A673 (cell line): ENCODE measurements at regions not wholly inside any gene's neighbourhood (a gene's known extent, or its start where the extent isn't known, plus 50 kb on each side); places are given as distances from the start of the nearest gene placed in this dataset.

Source experiments
- BruUV-seq: library from RNA; stranded (reverse); fragments of 400-500 nt; replicated peaks from 2 replicates; lab custom pipeline; 2021; lab: Mats Ljungman, UMichigan
- CTCF ChIA-PET: fragments of 300-600 bp; sonication (Branson Sonifier 250); formaldehyde crosslinking; loops from one replicate; lab custom pipeline; 2022; ENCODE audit warnings: antibody characterized with exemption; lab: Charles Lee
- POLR2A ChIA-PET: fragments of 300-600 bp; sonication (Branson Sonifier 250); formaldehyde crosslinking; loops from one replicate; lab custom pipeline; 2022; ENCODE audit warnings: antibody characterized with exemption; ENCODE audit not compliant: low non-redundant PET; lab: Charles Lee
- DNase-seq: peaks from one replicate; pipeline ENCODE4 v3.0.0-alpha.2; 2015; ENCODE audit warnings: low spot score
- H3K27ac ChIP-seq: fragments of 200-600 bp; sonication (generic); 2 replicates; pipeline ENCODE4 v1.5.1; 2016; ENCODE audit warnings: mixed run types, low read depth, mild to moderate bottlenecking, mixed read lengths, antibody characterized with exemption, low read length; ENCODE audit not compliant: poor library complexity, severe bottlenecking
- H3K27me3 ChIP-seq: fragments of 200-600 bp; sonication (generic); replicated peaks from 2 replicates; pipeline ENCODE4 v1.6.1; 2017; ENCODE audit warnings: mixed run types, low read depth, mild to moderate bottlenecking, mixed read lengths, antibody characterized with exemption, low read length; ENCODE audit not compliant: insufficient read depth, poor library complexity
- H3K36me3 ChIP-seq: fragments of 200-600 bp; sonication (generic); 2 replicates; pipeline ENCODE4 v1.6.1; 2016; ENCODE audit warnings: mixed run types, mild to moderate bottlenecking, mixed read lengths, antibody characterized with exemption, low read length; ENCODE audit not compliant: insufficient read depth, poor library complexity, severe bottlenecking
- H3K4me1 ChIP-seq: fragments of 200-600 bp; sonication (generic); 2 replicates; pipeline ENCODE4 v1.6.1; 2017; ENCODE audit warnings: mixed run types, mild to moderate bottlenecking, mixed read lengths, antibody characterized with exemption, low read length; ENCODE audit not compliant: insufficient read depth, poor library complexity, severe bottlenecking
- H3K4me3 ChIP-seq: fragments of 200-600 bp; sonication (generic); 2 replicates; pipeline ENCODE4 v1.5.1; 2016; ENCODE audit warnings: low read depth, mixed run types, mild to moderate bottlenecking, mixed read lengths, low read length; ENCODE audit not compliant: poor library complexity, severe bottlenecking
- H3K9me3 ChIP-seq: fragments of 200-600 bp; sonication (generic); 2 replicates; pipeline ENCODE4 v1.6.1; 2016; ENCODE audit warnings: mixed run types, low read depth, mild to moderate bottlenecking, mixed read lengths, antibody characterized with exemption, low read length; ENCODE audit not compliant: poor library complexity, severe bottlenecking
- CTCF ChIP-seq: fragments of 300-800, 200-600 bp; sonication (generic); conservative IDR thresholded peaks from 2 replicates; pipeline ENCODE4 v1.5.1; 2017; ENCODE audit warnings: low read depth, mild to moderate bottlenecking, antibody characterized with exemption, low read length, moderate library complexity, mixed read lengths
- EZH2 ChIP-seq: fragments of 200-600 bp; sonication (generic); IDR thresholded peaks from 2 replicates; pipeline ENCODE4 v1.6.1; 2017; ENCODE audit warnings: borderline replicate concordance, low read depth, mild to moderate bottlenecking, mixed read lengths, antibody characterized with exemption, low read length; ENCODE audit not compliant: poor library complexity, severe bottlenecking
- intact Hi-C: fragments of 100-400 bp; cut with micrococcal nuclease; formaldehyde crosslinking; loops from one replicate; pipeline ENCODE4 v1.10.0; 2022; ENCODE audit not compliant: unreplicated experiment

- Histone ChIP-seq H3K27ac (no peak overlapping the region), H3K36me3 (no peaks in the 10 kb centered on the region), H3K9me3 (no peaks in the 10 kb centered on the region), H3K4me3 (no peak overlapping the region), H3K27me3 (no peaks in the 10 kb centered on the region), H3K4me1 (peaks cover 3% of the 10 kb centered on the region)
- no peak for DNase-seq
- intact Hi-C loops: no loop called here
- TF ChIP-seq EZH2 (no peak), CTCF (no peak)
- ChIA-PET CTCF (no interaction called here), POLR2A (no interaction called here)
- no TSS peak for BruUV-seq
Measured at GRCh38 chr4:182973511-182973911, 56.3 kb upstream of the DCTD start.

GRCh38 chr4:182971702-182972101, 54.5 kb upstream of the DCTD start:
- H3K27me3 ChIP-seq: no peaks in the 10 kb centered on the region
- BruUV-seq: no TSS peak
- no peaks in the 10 kb centered on the region for H3K36me3 ChIP-seq
- CTCF ChIA-PET: no interaction called here
- no peak for TF ChIP-seq EZH2
- TF ChIP-seq CTCF: no peak
- no peak overlapping the region for H3K27ac ChIP-seq
- H3K4me1 ChIP-seq: peaks cover 3% of the 10 kb centered on the region
- H3K4me3 ChIP-seq: no peak overlapping the region
- intact Hi-C loops: no loop called here
- no peaks in the 10 kb centered on the region for H3K9me3 ChIP-seq
- POLR2A ChIA-PET: no interaction called here
- no peak for DNase-seq

- no TSS peak for BruUV-seq
- H3K9me3 ChIP-seq: no peaks in the 10 kb centered on the region
- TF ChIP-seq EZH2 (no peak), CTCF (no peak)
- H3K27ac ChIP-seq: no peak overlapping the region
- H3K27me3 ChIP-seq: no peaks in the 10 kb centered on the region
- no peaks in the 10 kb centered on the region for H3K4me1 ChIP-seq
- intact Hi-C loops: no loop called here
- DNase-seq: no peak
- POLR2A ChIA-PET: no interaction called here
- H3K36me3 ChIP-seq: no peaks in the 10 kb centered on the region
- CTCF ChIA-PET: no interaction called here
- no peak overlapping the region for H3K4me3 ChIP-seq
Measured at GRCh38 chr4:182969651-182970279, 52.6 kb upstream of the DCTD start.
